HCT116 (cell line): ENCODE measurements at regions not wholly inside any gene's neighbourhood (a gene's known extent, or its start where the extent isn't known, plus 50 kb on each side); places are given as distances from the start of the nearest gene placed in this dataset.

ENCODE experiments used
- ATAC-seq: fragments of 200-7000 bp; cut with Tn5 transposase; 2 replicates; pipeline ENCODE4 v1.9.1; 2020; ENCODE audit warnings: mild to moderate bottlenecking, moderate library complexity
- BruUV-seq: library from RNA; stranded (reverse); fragments of 400-500 nt; replicated peaks from 2 replicates; lab custom pipeline; 2021; lab: Mats Ljungman, UMichigan
- CTCF ChIA-PET: fragments of 300-600 bp; sonication (Branson Sonifier 250); formaldehyde crosslinking; loops from one replicate; lab custom pipeline; 2021; ENCODE audit warnings: antibody characterized with exemption; lab: Charles Lee
- POLR2A ChIA-PET: fragments of 300-600, 350-600 bp; sonication (Branson Sonifier 250); formaldehyde crosslinking; loops from one replicate; lab custom pipeline; 2021; ENCODE audit warnings: antibody characterized with exemption; lab: Charles Lee
- RAD21 ChIA-PET, 2 experiments: fragments of 300-600 bp; sonication (Branson Sonifier 250); formaldehyde crosslinking; loops; one replicate each; lab custom pipeline; 2023; ENCODE audit warnings: low total read pairs in 2 of 2; ENCODE audit not compliant: uncharacterized antibody in 2 of 2, unreplicated experiment in 2 of 2, low non-redundant PET in 1 of 2; lab: Charles Lee
- DNase-seq: peaks from one replicate; pipeline ENCODE4 v3.0.0-alpha.2; 2010; ENCODE audit warnings: low read depth, low spot score
- H2AFZ ChIP-seq: fragments of 200-600 bp; shearing (Covaris generic), sonication (generic); 2 replicates; pipeline ENCODE4 v1.6.1; 2017; ENCODE audit warnings: low read depth, mixed run types, mixed read lengths, antibody characterized with exemption, low read length; ENCODE audit not compliant: poor library complexity, severe bottlenecking
- H3K27ac ChIP-seq: 2 replicates; pipeline ENCODE4 v1.5.1; 2012; ENCODE audit warnings: low read depth, low read length
- H3K27me3 ChIP-seq: fragments of 200-600 bp; sonication (generic); 2 replicates; pipeline ENCODE4 v1.6.1; 2016; ENCODE audit warnings: mixed run types, low read length, mixed read lengths; ENCODE audit not compliant: insufficient read depth
- H3K36me3 ChIP-seq, 2 experiments: fragments of 200-500 bp in 1 of 2; fragments of 200-600 bp in 1 of 2; sonication (Bioruptor generic) in 1 of 2; sonication (generic) in 1 of 2; 2 replicates each; pipeline versions ENCODE4 v1.5.1 to v1.6.1; 2014 to 2016; ENCODE audit warnings: low read length in 2 of 2, inconsistent platforms in 1 of 2, mixed read lengths in 1 of 2, mixed run types in 1 of 2; ENCODE audit not compliant: insufficient read depth in 2 of 2, control insufficient read depth in 1 of 2
- H3K4me1 ChIP-seq, 2 experiments: fragments of 200-600 bp in 1 of 2; sonication (generic) in 1 of 2; 2 replicates each; pipeline versions ENCODE4 v1.5.1 to v1.6.1; 2012 to 2017; ENCODE audit warnings: low read length in 2 of 2, inconsistent platforms in 1 of 2, mild to moderate bottlenecking in 1 of 2, mixed read lengths in 1 of 2, mixed run types in 1 of 2, moderate library complexity in 1 of 2; ENCODE audit not compliant: insufficient read depth in 2 of 2, control insufficient read depth in 1 of 2
- H3K4me2 ChIP-seq: fragments of 200-600 bp; sonication (generic); 2 replicates; pipeline ENCODE4 v1.6.1; 2017; ENCODE audit warnings: mixed run types, low read length, mixed read lengths
- H3K4me3 ChIP-seq, 2 experiments: fragments of 200-600 bp in 1 of 2; sonication (generic) in 1 of 2; replicated peaks in 1 of 2; 2 replicates each; pipeline ENCODE4 v1.5.1; 2011 to 2016; ENCODE audit warnings: low read length in 2 of 2, control low read depth in 1 of 2, low read depth in 1 of 2, mild to moderate bottlenecking in 1 of 2, mixed read lengths in 1 of 2, mixed run types in 1 of 2
- H3K79me2 ChIP-seq: fragments of 200-600 bp; sonication (generic); 2 replicates; pipeline ENCODE4 v1.6.1; 2017; ENCODE audit warnings: mild to moderate bottlenecking, mixed run types, low read length, moderate library complexity, mixed read lengths; ENCODE audit not compliant: insufficient read depth
- H3K9ac ChIP-seq: fragments of 200-600 bp; sonication (generic); 2 replicates; pipeline ENCODE4 v1.6.1; 2016; ENCODE audit warnings: low read length, mixed read lengths
- H3K9me2 ChIP-seq: fragments of 200-600 bp; sonication (generic), shearing (Covaris generic); 2 replicates; pipeline ENCODE4 v1.6.1; 2017; ENCODE audit warnings: mixed run types, mild to moderate bottlenecking, moderate library complexity; ENCODE audit not compliant: insufficient read depth
- H3K9me3 ChIP-seq, 2 experiments: fragments of 200-500 bp in 1 of 2; fragments of 200-600 bp in 1 of 2; sonication (Bioruptor generic) in 1 of 2; sonication (generic) in 1 of 2; 2 replicates each; pipeline ENCODE4 v1.6.1; 2014 to 2017; ENCODE audit warnings: low read length in 2 of 2, mixed read lengths in 2 of 2, inconsistent platforms in 1 of 2, low read depth in 1 of 2, mild to moderate bottlenecking in 1 of 2, mixed run types in 1 of 2, moderate library complexity in 1 of 2; ENCODE audit not compliant: control insufficient read depth in 1 of 2, insufficient read depth in 1 of 2
- H4K20me1 ChIP-seq: fragments of 200-600 bp; sonication (generic), shearing (Covaris generic); 2 replicates; pipeline ENCODE4 v1.6.1; 2017; ENCODE audit warnings: mixed run types, mild to moderate bottlenecking, moderate library complexity; ENCODE audit not compliant: insufficient read depth
- CBX3 ChIP-seq: IDR thresholded peaks from 2 replicates; pipeline ENCODE4 v1.6.1; 2012; ENCODE audit warnings: low read depth
- CEBPB ChIP-seq: IDR thresholded peaks from 2 replicates; pipeline ENCODE4 v1.6.1; 2012; ENCODE audit warnings: low read depth
- EGR1 ChIP-seq: IDR thresholded peaks from 2 replicates; pipeline ENCODE4 v1.6.1; 2012; ENCODE audit warnings: low read depth
- ELF1 ChIP-seq: IDR thresholded peaks from 2 replicates; pipeline ENCODE4 v1.6.1; 2012; ENCODE audit warnings: low read depth, borderline replicate concordance
- EZH2 ChIP-seq: fragments of 200-600 bp; sonication (generic); IDR thresholded peaks from 2 replicates; pipeline ENCODE4 v1.6.1; 2017; ENCODE audit warnings: antibody characterized with exemption, mixed run types
- EZH2phosphoT487 ChIP-seq: fragments of 200-600 bp; IDR thresholded peaks from 2 replicates; pipeline ENCODE4 v1.6.1; 2018; ENCODE audit warnings: antibody characterized with exemption, borderline replicate concordance
- FOSL1 ChIP-seq: IDR thresholded peaks from 2 replicates; pipeline ENCODE4 v1.6.1; 2012; ENCODE audit warnings: low read depth
- JUND ChIP-seq: IDR thresholded peaks from 2 replicates; pipeline ENCODE4 v1.6.1; 2012
- POLR2A ChIP-seq: IDR thresholded peaks from 2 replicates; pipeline ENCODE4 v1.7.0; 2011; ENCODE audit warnings: borderline replicate concordance; ENCODE audit not compliant: insufficient read depth, insufficient read length; ENCODE audit errors: extremely low read depth
- POLR2AphosphoS5 ChIP-seq: IDR thresholded peaks from 2 replicates; pipeline ENCODE4 v1.6.1; 2011; ENCODE audit warnings: mild to moderate bottlenecking, low read depth, low read length, moderate library complexity
- RAD21 ChIP-seq: IDR thresholded peaks from 2 replicates; pipeline ENCODE4 v1.6.1; 2012; ENCODE audit warnings: low read depth, mild to moderate bottlenecking
- SRF ChIP-seq: IDR thresholded peaks from 2 replicates; pipeline ENCODE4 v1.6.1; 2012; ENCODE audit warnings: low read depth
- TCF7L2 ChIP-seq: IDR thresholded peaks from 2 replicates; pipeline ENCODE4 v1.7.0; 2011; ENCODE audit warnings: borderline replicate concordance, inconsistent platforms; ENCODE audit not compliant: insufficient read depth, insufficient read length; ENCODE audit errors: extremely low read depth
- ZFX ChIP-seq: fragments of 450-650 bp; IDR thresholded peaks from 2 replicates; pipeline ENCODE4 v1.6.1; 2017
- intact Hi-C: fragments of 100-400 bp; cut with micrococcal nuclease; formaldehyde crosslinking; loops from 2 replicates; pipeline ENCODE4 v1.10.0; 2022
- TF ChIP-seq, protein P1 (sequence below): IDR thresholded peaks from 2 replicates; pipeline ENCODE4 v1.6.1; 2012
- TF ChIP-seq, protein P2 (sequence below): IDR thresholded peaks from 2 replicates; pipeline ENCODE4 v1.6.1; 2012; ENCODE audit warnings: low read depth
- TF ChIP-seq, protein P3 (sequence below): IDR thresholded peaks from 2 replicates; pipeline ENCODE4 v1.6.1; 2011; ENCODE audit warnings: mild to moderate bottlenecking, low read length, moderate library complexity; ENCODE audit not compliant: insufficient replicate concordance; ENCODE audit errors: extremely low read depth

DNA sequence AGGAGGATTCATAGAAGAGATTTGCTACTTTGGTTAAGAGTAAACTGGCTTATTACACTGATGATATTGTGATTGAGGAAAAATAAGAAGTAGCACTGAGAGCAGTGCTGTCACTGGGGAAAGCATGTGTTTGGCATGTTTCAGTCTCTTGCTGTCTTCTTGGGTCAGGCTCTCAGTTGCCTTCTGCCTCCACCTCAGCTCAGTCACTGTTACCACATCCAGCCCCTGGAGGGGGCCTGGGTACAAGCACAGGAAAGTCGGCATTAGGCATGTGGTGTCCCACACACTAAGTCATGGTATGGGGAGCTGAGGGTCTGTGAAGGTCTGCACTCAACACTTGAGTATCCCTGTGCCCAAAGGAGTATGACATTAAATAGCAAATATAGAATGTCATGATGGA, 958.3 kb upstream of the CDH9 start:
- no peaks in the 10 kb centered on the region for H4K20me1 ChIP-seq

DNA sequence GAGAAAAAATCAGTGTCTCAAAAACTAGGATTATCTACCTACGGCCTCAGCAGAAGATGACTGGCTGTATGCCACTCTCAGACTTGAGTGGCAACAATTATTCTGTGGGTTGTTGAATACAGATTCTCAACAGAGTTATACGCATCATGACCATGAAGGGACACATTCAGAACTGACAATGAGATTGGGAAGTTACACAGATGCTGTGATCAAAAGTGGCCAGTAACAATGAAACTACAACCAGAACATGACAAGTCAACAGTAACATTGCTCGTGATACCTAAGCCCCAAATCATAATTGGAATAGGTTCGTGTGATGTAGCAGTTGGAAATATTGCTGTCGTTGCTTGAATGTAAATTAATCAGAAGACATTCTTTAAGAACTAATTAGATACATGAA, 957.5 kb upstream of the CDH9 start:
- no peak for TF ChIP-seq JUND
- no peak for TF ChIP-seq SRF
- no peak for TF ChIP-seq POLR2AphosphoS5
- no peak for TF ChIP-seq CBX3
- no peak for TF ChIP-seq RAD21
- TF ChIP-seq, protein P1, sequence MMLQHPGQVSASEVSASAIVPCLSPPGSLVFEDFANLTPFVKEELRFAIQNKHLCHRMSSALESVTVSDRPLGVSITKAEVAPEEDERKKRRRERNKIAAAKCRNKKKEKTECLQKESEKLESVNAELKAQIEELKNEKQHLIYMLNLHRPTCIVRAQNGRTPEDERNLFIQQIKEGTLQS, result no peak
- TF ChIP-seq EZH2, result no peak
- no peak for TF ChIP-seq EZH2phosphoT487
- no peak for TF ChIP-seq EGR1
- TF ChIP-seq, protein P2, sequence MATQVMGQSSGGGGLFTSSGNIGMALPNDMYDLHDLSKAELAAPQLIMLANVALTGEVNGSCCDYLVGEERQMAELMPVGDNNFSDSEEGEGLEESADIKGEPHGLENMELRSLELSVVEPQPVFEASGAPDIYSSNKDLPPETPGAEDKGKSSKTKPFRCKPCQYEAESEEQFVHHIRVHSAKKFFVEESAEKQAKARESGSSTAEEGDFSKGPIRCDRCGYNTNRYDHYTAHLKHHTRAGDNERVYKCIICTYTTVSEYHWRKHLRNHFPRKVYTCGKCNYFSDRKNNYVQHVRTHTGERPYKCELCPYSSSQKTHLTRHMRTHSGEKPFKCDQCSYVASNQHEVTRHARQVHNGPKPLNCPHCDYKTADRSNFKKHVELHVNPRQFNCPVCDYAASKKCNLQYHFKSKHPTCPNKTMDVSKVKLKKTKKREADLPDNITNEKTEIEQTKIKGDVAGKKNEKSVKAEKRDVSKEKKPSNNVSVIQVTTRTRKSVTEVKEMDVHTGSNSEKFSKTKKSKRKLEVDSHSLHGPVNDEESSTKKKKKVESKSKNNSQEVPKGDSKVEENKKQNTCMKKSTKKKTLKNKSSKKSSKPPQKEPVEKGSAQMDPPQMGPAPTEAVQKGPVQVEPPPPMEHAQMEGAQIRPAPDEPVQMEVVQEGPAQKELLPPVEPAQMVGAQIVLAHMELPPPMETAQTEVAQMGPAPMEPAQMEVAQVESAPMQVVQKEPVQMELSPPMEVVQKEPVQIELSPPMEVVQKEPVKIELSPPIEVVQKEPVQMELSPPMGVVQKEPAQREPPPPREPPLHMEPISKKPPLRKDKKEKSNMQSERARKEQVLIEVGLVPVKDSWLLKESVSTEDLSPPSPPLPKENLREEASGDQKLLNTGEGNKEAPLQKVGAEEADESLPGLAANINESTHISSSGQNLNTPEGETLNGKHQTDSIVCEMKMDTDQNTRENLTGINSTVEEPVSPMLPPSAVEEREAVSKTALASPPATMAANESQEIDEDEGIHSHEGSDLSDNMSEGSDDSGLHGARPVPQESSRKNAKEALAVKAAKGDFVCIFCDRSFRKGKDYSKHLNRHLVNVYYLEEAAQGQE, result no peak
- TF ChIP-seq ELF1, result no peak
- Histone ChIP-seq H3K4me2 (no peak overlapping the region), H4K20me1 (no peaks in the 10 kb centered on the region), H3K79me2 (no peaks in the 10 kb centered on the region), H3K4me1 (no peaks in the 10 kb centered on the region), H3K4me3 (no peak overlapping the region), H3K27me3 (no peaks in the 10 kb centered on the region), H3K27ac (no peak overlapping the region), H2AFZ (no peak overlapping the region), H3K36me3 (no peaks in the 10 kb centered on the region), H3K9me3 (peaks cover 7 to 19% of the 10 kb centered on the region in 2 experiments; a peak in 2 of 4 replicates), H3K9me2 (no peaks in the 10 kb centered on the region), H3K9ac (no peak overlapping the region)
- ChIA-PET CTCF (no interaction called here), POLR2A (no interaction called here), RAD21 (no interaction called here)
- intact Hi-C loops, result no loop called here
- no peak for ATAC-seq
- no TSS peak for BruUV-seq
- DNase-seq, result no peak

More for the DNA sequence above, 958.3 kb upstream of the CDH9 start:
- Histone ChIP-seq H3K4me2 (no peak overlapping the region), H3K79me2 (no peaks in the 10 kb centered on the region), H3K9me3 (peaks cover 7 to 19% of the 10 kb centered on the region in 2 experiments; a peak in 2 of 4 replicates)
- ChIA-PET RAD21 (no interaction called here), POLR2A (no interaction called here)
- TF ChIP-seq, protein P3, sequence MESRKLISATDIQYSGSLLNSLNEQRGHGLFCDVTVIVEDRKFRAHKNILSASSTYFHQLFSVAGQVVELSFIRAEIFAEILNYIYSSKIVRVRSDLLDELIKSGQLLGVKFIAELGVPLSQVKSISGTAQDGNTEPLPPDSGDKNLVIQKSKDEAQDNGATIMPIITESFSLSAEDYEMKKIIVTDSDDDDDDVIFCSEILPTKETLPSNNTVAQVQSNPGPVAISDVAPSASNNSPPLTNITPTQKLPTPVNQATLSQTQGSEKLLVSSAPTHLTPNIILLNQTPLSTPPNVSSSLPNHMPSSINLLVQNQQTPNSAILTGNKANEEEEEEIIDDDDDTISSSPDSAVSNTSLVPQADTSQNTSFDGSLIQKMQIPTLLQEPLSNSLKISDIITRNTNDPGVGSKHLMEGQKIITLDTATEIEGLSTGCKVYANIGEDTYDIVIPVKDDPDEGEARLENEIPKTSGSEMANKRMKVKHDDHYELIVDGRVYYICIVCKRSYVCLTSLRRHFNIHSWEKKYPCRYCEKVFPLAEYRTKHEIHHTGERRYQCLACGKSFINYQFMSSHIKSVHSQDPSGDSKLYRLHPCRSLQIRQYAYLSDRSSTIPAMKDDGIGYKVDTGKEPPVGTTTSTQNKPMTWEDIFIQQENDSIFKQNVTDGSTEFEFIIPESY, result no peak
- TF ChIP-seq POLR2A (no peak), FOSL1 (no peak), ELF1 (no peak), POLR2AphosphoS5 (no peak), EGR1 (no peak), ZFX (no peak), CEBPB (no peak), TCF7L2 (no peak)
- TF ChIP-seq, all 23 proteins: peak for 0
- no peaks in the 10 kb centered on the region for H3K27me3 ChIP-seq
- no TSS peak for BruUV-seq
- H3K36me3 ChIP-seq, result no peaks in the 10 kb centered on the region
- H3K9ac ChIP-seq, result no peak overlapping the region
- H3K4me3 ChIP-seq, result no peak overlapping the region
- H3K4me1 ChIP-seq, result no peaks in the 10 kb centered on the region
- intact Hi-C loops, result no loop called here
- no peak overlapping the region for H2AFZ ChIP-seq
- no peak for DNase-seq
- no peak for ATAC-seq
- H3K9me2 ChIP-seq, result no peaks in the 10 kb centered on the region
- CTCF ChIA-PET, result no interaction called here
- no peak overlapping the region for H3K27ac ChIP-seq
